NB4 (cell line): ENCODE measurements at regions not wholly inside any gene's neighbourhood (a gene's known extent, or its start where the extent isn't known, plus 50 kb on each side); places are given as distances from the start of the nearest gene placed in this dataset.

Experiments
- CTCF ChIP-seq: IDR thresholded peaks from one replicate; pipeline ENCODE4 v1.5.1; 2012; ENCODE audit warnings: low read depth, low read length
- POLR2A ChIP-seq: IDR thresholded peaks from 2 replicates; pipeline ENCODE4 v1.6.1; 2011; ENCODE audit warnings: mild to moderate bottlenecking; ENCODE audit not compliant: insufficient read length; ENCODE audit errors: extremely low read depth

DNA sequence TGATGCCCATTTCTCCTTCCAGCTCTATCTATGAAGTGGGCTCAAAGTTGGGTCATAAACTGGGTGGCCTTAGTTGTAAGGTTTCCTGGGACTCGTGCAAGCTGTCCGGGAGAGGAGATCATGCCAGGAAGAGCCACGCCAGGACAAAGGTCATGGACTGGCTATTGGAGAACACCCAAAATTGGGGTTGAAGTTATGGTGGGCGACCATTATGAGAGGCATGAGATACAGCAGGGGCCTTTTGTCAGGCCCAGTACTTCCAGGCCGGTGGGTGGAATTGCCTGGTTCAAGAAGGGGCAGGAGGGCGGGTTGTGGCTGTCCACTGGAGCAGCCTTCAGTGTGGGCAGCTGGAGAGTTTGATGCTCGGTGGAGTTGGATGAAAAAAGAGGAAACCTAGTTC lies 225.1 kb upstream of the SSTR4 start:
- TF ChIP-seq POLR2A: no peak
- no peak for TF ChIP-seq CTCF
